ENCODE measurements at regions not wholly inside any gene's neighbourhood (a gene's known extent, or its start where the extent isn't known, plus 50 kb on each side); places are given as distances from the start of the nearest gene placed in this dataset.

- no peak for DNase-seq (ENCODE audit: low read depth)
- H3K9ac ChIP-seq (ENCODE audit: low read length) = no peak overlapping the region
- no peaks in the 10 kb centered on the region for H3K9me3 ChIP-seq (ENCODE audit: control insufficient read depth, low read length)
- H3K36me3 ChIP-seq (ENCODE audit: control insufficient read depth, insufficient read depth, low read length, severe bottlenecking) = no peaks in the 10 kb centered on the region
- no peaks in the 10 kb centered on the region for H3K4me1 ChIP-seq (ENCODE audit: control insufficient read depth, insufficient read depth, low read length)
- H3K27me3 ChIP-seq (replicated peaks; ENCODE audit: control insufficient read depth, insufficient read depth, low read length) = peaks cover 60% of the 10 kb centered on the region
- H3K4me3 ChIP-seq (ENCODE audit: low read length) = no peak overlapping the region
Observed at GRCh38 chr11:69908511-69909220, 89.5 kb upstream of the FGF3 start.

- DNase-seq (ENCODE audit: low read depth) = peak; percentile 49
- Histone ChIP-seq H3K4me1 (ENCODE audit: control insufficient read depth, insufficient read depth, low read length) (peaks cover 1% of the 10 kb centered on the region), H3K27me3 (replicated peaks; ENCODE audit: control insufficient read depth, insufficient read depth, low read length) (peaks cover 51% of the 10 kb centered on the region), H3K4me3 (ENCODE audit: low read length) (no peak overlapping the region), H3K36me3 (ENCODE audit: control insufficient read depth, insufficient read depth, low read length, severe bottlenecking) (no peaks in the 10 kb centered on the region), H3K9ac (ENCODE audit: low read length) (no peak overlapping the region), H3K9me3 (ENCODE audit: control insufficient read depth, low read length) (no peaks in the 10 kb centered on the region)
Observed at GRCh38 chr11:69909561-69910518, 90.6 kb upstream of the FGF3 start.

GRCh38 chr11:69910519-69911309 lies 91.5 kb upstream of the FGF3 start:
- DNase-seq (ENCODE audit: low read depth) = no peak
- peaks cover 51% of the 10 kb centered on the region for H3K27me3 ChIP-seq (replicated peaks; ENCODE audit: control insufficient read depth, insufficient read depth, low read length)
- peaks cover 10% of the 10 kb centered on the region for H3K4me1 ChIP-seq (ENCODE audit: control insufficient read depth, insufficient read depth, low read length)
- H3K9me3 ChIP-seq (ENCODE audit: control insufficient read depth, low read length) = no peaks in the 10 kb centered on the region
- no peak overlapping the region for H3K9ac ChIP-seq (ENCODE audit: low read length)
- no peaks in the 10 kb centered on the region for H3K36me3 ChIP-seq (ENCODE audit: control insufficient read depth, insufficient read depth, low read length, severe bottlenecking)
- no peak overlapping the region for H3K4me3 ChIP-seq (ENCODE audit: low read length)

- DNase-seq (ENCODE audit: low read depth) = no peak
- Histone ChIP-seq H3K9ac (ENCODE audit: low read length) (no peak overlapping the region), H3K4me1 (ENCODE audit: control insufficient read depth, insufficient read depth, low read length) (peaks cover 16% of the 10 kb centered on the region), H3K4me3 (ENCODE audit: low read length) (no peak overlapping the region), H3K9me3 (ENCODE audit: control insufficient read depth, low read length) (no peaks in the 10 kb centered on the region), H3K36me3 (ENCODE audit: control insufficient read depth, insufficient read depth, low read length, severe bottlenecking) (no peaks in the 10 kb centered on the region), H3K27me3 (replicated peaks; ENCODE audit: control insufficient read depth, insufficient read depth, low read length) (peaks cover 45% of the 10 kb centered on the region)
Observed at GRCh38 chr11:69911310-69912160, 92.3 kb upstream of the FGF3 start.

- Histone ChIP-seq H3K9me3 (ENCODE audit: control insufficient read depth, low read length) (no peaks in the 10 kb centered on the region), H3K4me3 (ENCODE audit: low read length) (no peak overlapping the region), H3K9ac (ENCODE audit: low read length) (no peak overlapping the region), H3K36me3 (ENCODE audit: control insufficient read depth, insufficient read depth, low read length, severe bottlenecking) (no peaks in the 10 kb centered on the region), H3K4me1 (ENCODE audit: control insufficient read depth, insufficient read depth, low read length) (peaks cover 16% of the 10 kb centered on the region), H3K27me3 (replicated peaks; ENCODE audit: control insufficient read depth, insufficient read depth, low read length) (peaks cover 39% of the 10 kb centered on the region)
- DNase-seq (ENCODE audit: low read depth) = no peak
Observed at GRCh38 chr11:69912161-69912910, 93.1 kb upstream of the FGF3 start.

- no peak overlapping the region for H3K4me3 ChIP-seq (ENCODE audit: low read length)
- no peaks in the 10 kb centered on the region for H3K36me3 ChIP-seq (ENCODE audit: control insufficient read depth, insufficient read depth, low read length, severe bottlenecking)
- H3K27me3 ChIP-seq (replicated peaks; ENCODE audit: control insufficient read depth, insufficient read depth, low read length) = peaks cover 36% of the 10 kb centered on the region
- no peaks in the 10 kb centered on the region for H3K9me3 ChIP-seq (ENCODE audit: control insufficient read depth, low read length)
- DNase-seq (ENCODE audit: low read depth) = peak; percentile 8
- peaks cover 16% of the 10 kb centered on the region for H3K4me1 ChIP-seq (ENCODE audit: control insufficient read depth, insufficient read depth, low read length)
- H3K9ac ChIP-seq (ENCODE audit: low read length) = no peak overlapping the region
Observed at GRCh38 chr11:69912911-69913451, 93.8 kb upstream of the FGF3 start.

- no peak for DNase-seq (ENCODE audit: low read depth)
- Histone ChIP-seq H3K36me3 (ENCODE audit: control insufficient read depth, insufficient read depth, low read length, severe bottlenecking) (no peaks in the 10 kb centered on the region), H3K4me3 (ENCODE audit: low read length) (no peak overlapping the region), H3K9me3 (ENCODE audit: control insufficient read depth, low read length) (no peaks in the 10 kb centered on the region), H3K9ac (ENCODE audit: low read length) (no peak overlapping the region), H3K4me1 (ENCODE audit: control insufficient read depth, insufficient read depth, low read length) (peaks cover 22% of the 10 kb centered on the region), H3K27me3 (replicated peaks; ENCODE audit: control insufficient read depth, insufficient read depth, low read length) (peaks cover 29% of the 10 kb centered on the region)
Observed at GRCh38 chr11:69913591-69914285, 94.5 kb upstream of the FGF3 start.

- peaks cover 22% of the 10 kb centered on the region for H3K4me1 ChIP-seq (ENCODE audit: control insufficient read depth, insufficient read depth, low read length)
- no peaks in the 10 kb centered on the region for H3K9me3 ChIP-seq (ENCODE audit: control insufficient read depth, low read length)
- no peaks in the 10 kb centered on the region for H3K36me3 ChIP-seq (ENCODE audit: control insufficient read depth, insufficient read depth, low read length, severe bottlenecking)
- peak overlapping the region; percentile 77 for H3K9ac ChIP-seq (ENCODE audit: low read length)
- peaks cover 27% of the 10 kb centered on the region for H3K27me3 ChIP-seq (replicated peaks; ENCODE audit: control insufficient read depth, insufficient read depth, low read length)
- no peak overlapping the region for H3K4me3 ChIP-seq (ENCODE audit: low read length)
- DNase-seq (ENCODE audit: low read depth) = no peak
Observed at GRCh38 chr11:69914286-69915150, 95.3 kb upstream of the FGF3 start.

GRCh38 chr11:69915151-69915500 lies 95.9 kb upstream of the FGF3 start:
- H3K36me3 ChIP-seq (ENCODE audit: control insufficient read depth, insufficient read depth, low read length, severe bottlenecking) = no peaks in the 10 kb centered on the region
- H3K9me3 ChIP-seq (ENCODE audit: control insufficient read depth, low read length) = no peaks in the 10 kb centered on the region
- peak overlapping the region; percentile 71 for H3K4me3 ChIP-seq (ENCODE audit: low read length)
- peak overlapping the region; percentile 77 for H3K9ac ChIP-seq (ENCODE audit: low read length)
- DNase-seq (ENCODE audit: low read depth) = no peak
- peaks cover 28% of the 10 kb centered on the region for H3K27me3 ChIP-seq (replicated peaks; ENCODE audit: control insufficient read depth, insufficient read depth, low read length)
- peaks cover 22% of the 10 kb centered on the region for H3K4me1 ChIP-seq (ENCODE audit: control insufficient read depth, insufficient read depth, low read length)

All from adipocyte (in vitro differentiated cells).